NCI-H128 (cell line): ENCODE measurements at regions not wholly inside any gene's neighbourhood (a gene's known extent, or its start where the extent isn't known, plus 50 kb on each side); places are given as distances from the start of the nearest gene placed in this dataset.

Experiments
- DNase-seq: peaks from one replicate; lab custom pipeline; 2025; ENCODE audit not compliant: unreplicated experiment; lab: John Stamatoyannopoulos, UW

- DNase-seq: no peak
Measured at GRCh38 chrX:45894864-45895645, 650.2 kb downstream of the ZNF674 start.

GRCh38 chrX:45889471-45889870 is 655.8 kb downstream of the ZNF674 start:
- DNase-seq: no peak

GRCh38 chrX:45888518-45888917 is 656.7 kb downstream of the ZNF674 start:
- DNase-seq: no peak

GRCh38 chrX:45885931-45886330 is 659.3 kb downstream of the ZNF674 start:
- no peak for DNase-seq

GRCh38 chrX:45879512-45879911 is 665.7 kb downstream of the ZNF674 start:
- no peak for DNase-seq

- no peak for DNase-seq
Measured at GRCh38 chrX:45876206-45876605, 669.0 kb downstream of the ZNF674 start.

- no peak for DNase-seq
Measured at GRCh38 chrX:45873781-45874180, 671.4 kb downstream of the ZNF674 start.

GRCh38 chrX:45872480-45872879 is 671.8 kb upstream of the DIPK2B start:
- DNase-seq: no peak

- no peak for DNase-seq
Measured at GRCh38 chrX:45868425-45868824, 667.7 kb upstream of the DIPK2B start.

GRCh38 chrX:45862801-45863200 is 662.1 kb upstream of the DIPK2B start:
- DNase-seq: no peak

- no peak for DNase-seq
Measured at GRCh38 chrX:45860450-45860849, 659.8 kb upstream of the DIPK2B start.

GRCh38 chrX:45859407-45859806 is 658.7 kb upstream of the DIPK2B start:
- no peak for DNase-seq

- no peak for DNase-seq
Measured at GRCh38 chrX:45852884-45853283, 652.2 kb upstream of the DIPK2B start.

- DNase-seq: no peak
Measured at GRCh38 chrX:45851434-45851991, 650.8 kb upstream of the DIPK2B start.

- no peak for DNase-seq
Measured at GRCh38 chrX:45850775-45851433, 650.2 kb upstream of the DIPK2B start.

- no peak for DNase-seq
Measured at GRCh38 chrX:45850197-45850774, 649.6 kb upstream of the DIPK2B start.

GRCh38 chrX:45849261-45849862 is 648.7 kb upstream of the DIPK2B start:
- no peak for DNase-seq

GRCh38 chrX:45847961-45848360 is 647.3 kb upstream of the DIPK2B start:
- DNase-seq: no peak

- no peak for DNase-seq
Measured at GRCh38 chrX:45846328-45846727, 645.7 kb upstream of the DIPK2B start.

GRCh38 chrX:45845142-45845541 is 644.5 kb upstream of the DIPK2B start:
- no peak for DNase-seq

- no peak for DNase-seq
Measured at GRCh38 chrX:45843518-45843917, 642.8 kb upstream of the DIPK2B start.

GRCh38 chrX:45842926-45843315 is 642.2 kb upstream of the DIPK2B start:
- no peak for DNase-seq
